ENCODE measurements at regions not wholly inside any gene's neighbourhood (a gene's known extent, or its start where the extent isn't known, plus 50 kb on each side); places are given as distances from the start of the nearest gene placed in this dataset.

GRCh38 chr2:237026981-237027711 lies 58.5 kb upstream of the COPS8 start:
- Histone ChIP-seq H3K27ac (ENCODE audit: extremely low read depth, low read depth, low read length) (no peak overlapping the region), H3K27me3 (ENCODE audit: control insufficient read depth in 2 of 2, insufficient read depth in 2 of 2, low read length in 2 of 2) (peaks cover 0 to 6% of the 10 kb centered on the region in 2 experiments; a peak in 1 of 5 replicates), H3K9ac (ENCODE audit: insufficient read depth in 1 of 2, low read depth in 2 of 2, low read length in 2 of 2) (no peak overlapping the region), H3K4me2 (ENCODE audit: insufficient read depth, low read length) (no peak overlapping the region), H3K4me1 (replicated peaks in 1 of 2; ENCODE audit: control insufficient read depth in 2 of 2, insufficient read depth in 2 of 2, low read length in 2 of 2) (no peaks in the 10 kb centered on the region), H3K79me2 (ENCODE audit: control insufficient read depth, insufficient read depth, low read length) (no peaks in the 10 kb centered on the region), H2AFZ (ENCODE audit: low read depth, low read length) (no peak overlapping the region), H3K9me3 (replicated peaks; ENCODE audit: control insufficient read depth, insufficient read depth, low read depth, low read length) (no peaks in the 10 kb centered on the region), H3K4me3 (no peak overlapping the region), H3K9me1 (ENCODE audit: control insufficient read depth, insufficient read depth, low read length) (no peaks in the 10 kb centered on the region), H4K20me1 (replicated peaks; ENCODE audit: control insufficient read depth, insufficient read depth, low read length) (no peaks in the 10 kb centered on the region), H3K36me3 (ENCODE audit: control insufficient read depth, insufficient read depth, low read length) (no peaks in the 10 kb centered on the region)
- CTCF ChIA-PET (ENCODE audit: low intra/inter-chr PET ratio), result no interaction called here
- FAIRE-seq (no peak), ATAC-seq (peak; percentile 84), DNase-seq (ENCODE audit: extremely low read depth in 1 of 4, low spot score in 3 of 4) (peak; percentile 20 to 38 (median 34))
- POLR2A ChIA-PET, result no interaction called here
- in situ Hi-C loops (cut with MboI) (no loop called here), intact Hi-C loops (cut with micrococcal nuclease) (no loop called here)
- BruUV-seq (replicated peaks), result no TSS peak
- 0% methylated on average over 7 of the region's 8 CpGs for WGBS (ENCODE audit: insufficient coverage, low coverage, missing lambda C conversion rate)
- TF ChIP-seq NFE2 (IDR thresholded peaks at IDR 0.05; ENCODE audit: low read depth) (no peak), CTCF (IDR thresholded peaks at IDR 0.05 in 2 of 3, conservative IDR thresholded peaks at IDR 0.05 in 1 of 3; ENCODE audit: insufficient read depth in 2 of 3, low read depth in 1 of 3, low read length in 3 of 3) (peak; percentile 52 to 68 (median 64)), ZNF184 (CRISPR knock-in tag; IDR thresholded peaks at IDR 0.05) (no peak), RAD21 (CRISPR knock-in tag; conservative IDR thresholded peaks at IDR 0.05 in 1 of 2, IDR thresholded peaks at IDR 0.05 in 1 of 2) (peak; percentile 44 to 69)
- TF ChIP-seq, protein P1, sequence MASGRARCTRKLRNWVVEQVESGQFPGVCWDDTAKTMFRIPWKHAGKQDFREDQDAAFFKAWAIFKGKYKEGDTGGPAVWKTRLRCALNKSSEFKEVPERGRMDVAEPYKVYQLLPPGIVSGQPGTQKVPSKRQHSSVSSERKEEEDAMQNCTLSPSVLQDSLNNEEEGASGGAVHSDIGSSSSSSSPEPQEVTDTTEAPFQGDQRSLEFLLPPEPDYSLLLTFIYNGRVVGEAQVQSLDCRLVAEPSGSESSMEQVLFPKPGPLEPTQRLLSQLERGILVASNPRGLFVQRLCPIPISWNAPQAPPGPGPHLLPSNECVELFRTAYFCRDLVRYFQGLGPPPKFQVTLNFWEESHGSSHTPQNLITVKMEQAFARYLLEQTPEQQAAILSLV (tag; IDR thresholded peaks at IDR 0.05), result no peak
- TF ChIP-seq, protein P2, sequence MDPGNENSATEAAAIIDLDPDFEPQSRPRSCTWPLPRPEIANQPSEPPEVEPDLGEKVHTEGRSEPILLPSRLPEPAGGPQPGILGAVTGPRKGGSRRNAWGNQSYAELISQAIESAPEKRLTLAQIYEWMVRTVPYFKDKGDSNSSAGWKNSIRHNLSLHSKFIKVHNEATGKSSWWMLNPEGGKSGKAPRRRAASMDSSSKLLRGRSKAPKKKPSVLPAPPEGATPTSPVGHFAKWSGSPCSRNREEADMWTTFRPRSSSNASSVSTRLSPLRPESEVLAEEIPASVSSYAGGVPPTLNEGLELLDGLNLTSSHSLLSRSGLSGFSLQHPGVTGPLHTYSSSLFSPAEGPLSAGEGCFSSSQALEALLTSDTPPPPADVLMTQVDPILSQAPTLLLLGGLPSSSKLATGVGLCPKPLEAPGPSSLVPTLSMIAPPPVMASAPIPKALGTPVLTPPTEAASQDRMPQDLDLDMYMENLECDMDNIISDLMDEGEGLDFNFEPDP (CRISPR knock-in tag; IDR thresholded peaks at IDR 0.05), result no peak
- TF ChIP-seq, protein P3, sequence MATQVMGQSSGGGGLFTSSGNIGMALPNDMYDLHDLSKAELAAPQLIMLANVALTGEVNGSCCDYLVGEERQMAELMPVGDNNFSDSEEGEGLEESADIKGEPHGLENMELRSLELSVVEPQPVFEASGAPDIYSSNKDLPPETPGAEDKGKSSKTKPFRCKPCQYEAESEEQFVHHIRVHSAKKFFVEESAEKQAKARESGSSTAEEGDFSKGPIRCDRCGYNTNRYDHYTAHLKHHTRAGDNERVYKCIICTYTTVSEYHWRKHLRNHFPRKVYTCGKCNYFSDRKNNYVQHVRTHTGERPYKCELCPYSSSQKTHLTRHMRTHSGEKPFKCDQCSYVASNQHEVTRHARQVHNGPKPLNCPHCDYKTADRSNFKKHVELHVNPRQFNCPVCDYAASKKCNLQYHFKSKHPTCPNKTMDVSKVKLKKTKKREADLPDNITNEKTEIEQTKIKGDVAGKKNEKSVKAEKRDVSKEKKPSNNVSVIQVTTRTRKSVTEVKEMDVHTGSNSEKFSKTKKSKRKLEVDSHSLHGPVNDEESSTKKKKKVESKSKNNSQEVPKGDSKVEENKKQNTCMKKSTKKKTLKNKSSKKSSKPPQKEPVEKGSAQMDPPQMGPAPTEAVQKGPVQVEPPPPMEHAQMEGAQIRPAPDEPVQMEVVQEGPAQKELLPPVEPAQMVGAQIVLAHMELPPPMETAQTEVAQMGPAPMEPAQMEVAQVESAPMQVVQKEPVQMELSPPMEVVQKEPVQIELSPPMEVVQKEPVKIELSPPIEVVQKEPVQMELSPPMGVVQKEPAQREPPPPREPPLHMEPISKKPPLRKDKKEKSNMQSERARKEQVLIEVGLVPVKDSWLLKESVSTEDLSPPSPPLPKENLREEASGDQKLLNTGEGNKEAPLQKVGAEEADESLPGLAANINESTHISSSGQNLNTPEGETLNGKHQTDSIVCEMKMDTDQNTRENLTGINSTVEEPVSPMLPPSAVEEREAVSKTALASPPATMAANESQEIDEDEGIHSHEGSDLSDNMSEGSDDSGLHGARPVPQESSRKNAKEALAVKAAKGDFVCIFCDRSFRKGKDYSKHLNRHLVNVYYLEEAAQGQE (IDR thresholded peaks at IDR 0.05; ENCODE audit: borderline replicate concordance), result peak; percentile 56; the same call in 1 of the 2 replicates
- TF ChIP-seq, protein P3 (CRISPR knock-in tag; IDR thresholded peaks at IDR 0.05; ENCODE audit: low read depth), result no peak

Measured in K562 (cell line).